Activated CD4-positive, alpha-beta T cell treated with anti-CD3 and anti-CD28 coated beads for 4 hours (primary cell): ENCODE measurements at regions not wholly inside any gene's neighbourhood (a gene's known extent, or its start where the extent isn't known, plus 50 kb on each side); places are given as distances from the start of the nearest gene placed in this dataset.

Source experiments
- DNase-seq, 2 donors: peaks; one replicate each; pipeline ENCODE4 v3.0.0-alpha.2; 2020

- no peak for DNase-seq
Measured at GRCh38 chrX:49773993-49774392, 55.1 kb upstream of the PAGE4 start.

- no peak for DNase-seq
Measured at GRCh38 chrX:49767236-49767635, 61.9 kb upstream of the PAGE4 start.

- DNase-seq, result no peak
Measured at GRCh38 chrX:49762175-49762720, 66.5 kb upstream of the PAGE1 start.

GRCh38 chrX:49761481-49761880 is 65.7 kb upstream of the PAGE1 start:
- DNase-seq, result no peak

- no peak for DNase-seq
Measured at GRCh38 chrX:49760290-49760890, 64.6 kb upstream of the PAGE1 start.

GRCh38 chrX:49756692-49757091 is 60.9 kb upstream of the PAGE1 start:
- no peak for DNase-seq

- DNase-seq, result peak; percentile 21 to 42
Measured at GRCh38 chrX:49754233-49754857, 58.6 kb upstream of the PAGE1 start.

- DNase-seq, result no peak
Measured at GRCh38 chrX:49753691-49754090, 57.9 kb upstream of the PAGE1 start.

GRCh38 chrX:49748211-49748956 is 52.6 kb upstream of the PAGE1 start:
- DNase-seq, result no peak

GRCh38 chrX:49746306-49746705 is 50.5 kb upstream of the PAGE1 start:
- no peak for DNase-seq
